Thymus (tissue), 11 donors: ENCODE measurements at regions not wholly inside any gene's neighbourhood (a gene's known extent, or its start where the extent isn't known, plus 50 kb on each side); places are given as distances from the start of the nearest gene placed in this dataset.

Source experiments
- DNase-seq, 9 donors: peaks; one replicate each; pipeline ENCODE4 v3.0.0-alpha.2; 2013; ENCODE audit warnings: low spot score in 9 of 9, low read depth in 6 of 9, missing footprints in 1 of 9
- H3K27ac ChIP-seq, 2 donors: one replicate each; pipeline ENCODE4 v1.5.1; 2013; ENCODE audit warnings: control low read depth in 1 of 2, low read depth in 1 of 2, low read length in 1 of 2, mild to moderate bottlenecking in 1 of 2, moderate library complexity in 1 of 2
- H3K27me3 ChIP-seq, 2 donors: one replicate each; pipeline ENCODE4 v1.5.1; 2013; ENCODE audit warnings: low read length in 1 of 2; ENCODE audit not compliant: control insufficient read depth in 2 of 2, insufficient read depth in 1 of 2
- H3K36me3 ChIP-seq, 2 donors: one replicate each; pipeline ENCODE4 v1.5.1; 2013; ENCODE audit warnings: low read length in 1 of 2, mild to moderate bottlenecking in 1 of 2, moderate library complexity in 1 of 2; ENCODE audit not compliant: control insufficient read depth in 2 of 2, insufficient read depth in 2 of 2
- H3K4me1 ChIP-seq, 2 donors: one replicate each; pipeline ENCODE4 v1.5.1; 2013; ENCODE audit warnings: low read length in 2 of 2; ENCODE audit not compliant: control insufficient read depth in 2 of 2, insufficient read depth in 2 of 2
- H3K4me3 ChIP-seq, 2 donors: one replicate each; pipeline ENCODE4 v1.5.1; 2013; ENCODE audit warnings: low read length in 2 of 2, control low read depth in 1 of 2, mild to moderate bottlenecking in 1 of 2
- H3K9me3 ChIP-seq, 2 donors: one replicate each; pipeline ENCODE4 v1.5.1; 2013; ENCODE audit warnings: low read length in 1 of 2, mild to moderate bottlenecking in 1 of 2; ENCODE audit not compliant: control insufficient read depth in 2 of 2, insufficient read depth in 1 of 2
- WGBS: extraction: QIAGEN DNeasy Blood & Tissue Kit; methylation state at CpG from one replicate; pipeline ENCODE4 v1.1.7; 2013; 5-methylcytosine and 5-hydroxymethylcytosine counted together
- donor health status: healthy.

DNA sequence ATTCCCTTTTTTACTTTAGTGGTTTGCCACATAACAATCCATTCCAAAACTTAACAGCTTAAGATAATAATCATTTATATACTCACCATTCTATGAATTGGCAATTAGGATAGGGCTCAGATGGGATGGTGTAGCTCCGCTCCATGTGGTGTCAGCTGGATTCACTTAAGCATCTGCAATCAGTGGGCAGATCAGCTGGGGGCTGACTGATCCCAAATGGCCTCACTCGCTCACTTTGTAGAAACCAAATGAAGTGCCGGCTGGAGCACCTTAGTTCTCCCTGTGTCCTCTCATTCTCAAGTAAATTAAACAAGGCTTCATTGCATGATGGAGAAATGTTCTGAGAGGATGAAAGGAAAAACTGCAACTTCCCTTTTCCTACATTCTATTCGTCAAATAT is 161.4 kb downstream of the WT1 start:
- Histone ChIP-seq H3K36me3 (no peaks in the 10 kb centered on the region), H3K27me3 (no peaks in the 10 kb centered on the region), H3K4me1 (no peaks in the 10 kb centered on the region), H3K9me3 (no peaks in the 10 kb centered on the region), H3K27ac (no peak overlapping the region), H3K4me3 (no peak overlapping the region)
- 89% methylated on average over 4 of the region's 4 CpGs for WGBS
- no peak for DNase-seq

DNA sequence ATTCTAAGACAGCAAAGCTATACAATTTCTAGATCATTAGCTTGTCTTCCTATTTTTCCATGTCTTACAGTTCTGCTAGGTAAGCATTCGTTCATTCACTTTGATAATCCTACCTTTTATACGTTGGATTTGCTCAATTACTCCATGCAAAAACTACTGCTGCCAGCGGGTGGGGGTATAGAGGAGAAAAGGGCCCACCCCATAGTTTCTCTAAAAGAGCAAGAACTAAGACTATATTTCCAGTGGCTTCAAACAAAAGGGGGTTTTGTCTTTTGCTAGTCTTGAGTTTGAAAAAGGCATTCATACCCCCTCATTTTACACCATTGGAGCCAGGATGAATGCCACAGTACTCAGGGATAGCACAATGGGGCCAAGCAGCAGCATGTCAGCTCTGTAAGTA is 155.7 kb downstream of the WT1 start:
- 86% methylated on average over 3 of the region's 3 CpGs for WGBS
- no peak for DNase-seq
- H3K27ac ChIP-seq = no peak overlapping the region

DNA sequence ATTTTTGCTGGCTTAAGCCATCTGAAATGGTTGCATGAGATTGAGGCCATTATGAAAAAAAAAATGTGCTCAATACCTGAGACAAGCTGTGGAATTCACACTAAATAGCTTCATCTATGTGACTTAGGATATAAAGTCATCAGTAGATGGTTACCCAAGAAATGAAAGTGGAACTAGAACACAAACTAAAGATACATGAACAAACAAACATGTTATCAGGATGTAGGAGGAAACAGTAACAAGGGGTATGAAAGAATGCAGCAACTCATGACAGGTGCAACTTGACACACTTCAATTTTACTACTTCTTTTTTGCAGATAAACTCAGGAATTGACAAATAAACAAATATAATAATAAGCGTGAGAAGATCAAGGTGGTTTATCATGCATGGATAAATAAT is 155.0 kb downstream of the WT1 start:
- no peak overlapping the region for H3K4me3 ChIP-seq
- H3K9me3 ChIP-seq = no peaks in the 10 kb centered on the region
- 98% methylated on average over 1 of the region's 1 CpG for WGBS

More for the DNA sequence above, 155.7 kb downstream of the WT1 start:
- H3K36me3 ChIP-seq = no peaks in the 10 kb centered on the region
- no peak overlapping the region for H3K4me3 ChIP-seq
- no peaks in the 10 kb centered on the region for H3K27me3 ChIP-seq
- H3K4me1 ChIP-seq = no peaks in the 10 kb centered on the region
- no peaks in the 10 kb centered on the region for H3K9me3 ChIP-seq

DNA sequence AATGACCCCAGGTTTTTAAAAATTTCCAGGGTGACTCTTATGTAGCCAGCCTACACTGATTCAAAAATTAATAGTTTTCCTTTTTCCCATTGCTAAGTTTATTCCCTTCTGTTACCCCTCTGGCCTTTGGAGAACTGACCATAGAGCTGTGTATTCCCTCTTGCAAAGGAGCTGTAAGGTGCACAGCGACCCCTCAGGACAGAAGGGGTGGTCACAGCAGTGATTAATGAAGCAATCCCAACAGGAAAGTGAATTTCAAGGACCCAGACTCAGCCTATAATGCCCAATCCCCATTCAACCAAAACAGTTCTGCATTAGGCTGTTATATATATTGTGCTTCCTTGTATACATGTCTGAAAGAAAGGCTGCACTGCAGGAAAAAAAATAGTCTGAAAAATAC is 147.1 kb downstream of the WT1 start:
- no peak overlapping the region for H3K4me3 ChIP-seq
- 65% methylated on average over 1 of the region's 1 CpG for WGBS
- no peaks in the 10 kb centered on the region for H3K4me1 ChIP-seq
- peaks cover 0 to 2% of the 10 kb centered on the region in 2 donors for H3K27me3 ChIP-seq
- DNase-seq = no peak
- H3K36me3 ChIP-seq = no peaks in the 10 kb centered on the region
- H3K9me3 ChIP-seq = no peaks in the 10 kb centered on the region
- H3K27ac ChIP-seq = no peak overlapping the region

More for the DNA sequence above, 155.0 kb downstream of the WT1 start:
- H3K27ac ChIP-seq = no peak overlapping the region
- no peak for DNase-seq
- no peaks in the 10 kb centered on the region for H3K4me1 ChIP-seq
- no peaks in the 10 kb centered on the region for H3K36me3 ChIP-seq
- H3K27me3 ChIP-seq = no peaks in the 10 kb centered on the region

DNA sequence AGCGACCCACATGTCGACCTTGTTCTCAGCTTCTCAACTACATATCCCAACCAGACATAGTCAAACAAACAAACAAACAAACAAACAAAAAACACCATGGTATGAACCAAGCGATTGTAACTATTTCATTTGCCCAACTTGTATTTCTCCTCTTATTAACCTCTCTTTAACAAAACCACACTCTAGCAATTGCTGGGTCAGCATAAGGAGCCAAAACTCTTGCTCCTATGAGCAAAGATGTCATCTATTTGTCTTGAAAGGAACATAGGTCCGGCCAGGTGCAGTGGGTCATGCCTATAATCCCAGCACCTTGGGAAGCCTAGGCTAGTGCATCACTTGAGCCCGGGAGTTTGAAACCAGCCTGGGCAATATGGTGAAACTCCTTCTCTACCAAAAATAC is 145.6 kb downstream of the WT1 start:
- Histone ChIP-seq H3K4me3 (no peak overlapping the region), H3K27ac (no peak overlapping the region), H3K36me3 (no peaks in the 10 kb centered on the region), H3K9me3 (no peaks in the 10 kb centered on the region), H3K4me1 (no peaks in the 10 kb centered on the region), H3K27me3 (peaks cover 0 to 2% of the 10 kb centered on the region in 2 donors)
- no peak for DNase-seq
- WGBS = 95% methylated on average over 5 of the region's 5 CpGs

DNA sequence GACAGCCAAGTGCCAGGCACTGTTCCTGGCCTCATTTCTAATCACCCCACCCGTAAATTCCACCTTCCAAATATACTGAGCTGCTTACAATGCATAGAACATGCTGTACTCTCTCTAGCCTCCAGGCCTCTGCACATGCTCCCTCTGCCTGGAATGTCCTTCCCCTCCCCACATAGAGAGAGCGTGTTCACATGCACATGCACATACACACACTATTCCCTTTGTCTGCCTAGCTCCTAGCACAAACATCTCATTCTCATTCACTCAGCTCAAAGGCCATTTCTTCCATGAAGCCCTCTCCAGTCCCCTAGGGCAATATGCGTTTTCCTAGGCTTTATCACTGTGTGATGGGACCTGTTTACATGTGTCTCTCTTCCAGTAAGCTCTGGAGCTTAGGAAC is 144.6 kb downstream of the WT1 start:
- Histone ChIP-seq H3K4me3 (no peak overlapping the region), H3K4me1 (no peaks in the 10 kb centered on the region), H3K27me3 (peaks cover 0 to 2% of the 10 kb centered on the region in 2 donors), H3K9me3 (no peaks in the 10 kb centered on the region), H3K36me3 (no peaks in the 10 kb centered on the region), H3K27ac (no peak overlapping the region)
- 95% methylated on average over 3 of the region's 3 CpGs for WGBS
- DNase-seq = no peak

DNA sequence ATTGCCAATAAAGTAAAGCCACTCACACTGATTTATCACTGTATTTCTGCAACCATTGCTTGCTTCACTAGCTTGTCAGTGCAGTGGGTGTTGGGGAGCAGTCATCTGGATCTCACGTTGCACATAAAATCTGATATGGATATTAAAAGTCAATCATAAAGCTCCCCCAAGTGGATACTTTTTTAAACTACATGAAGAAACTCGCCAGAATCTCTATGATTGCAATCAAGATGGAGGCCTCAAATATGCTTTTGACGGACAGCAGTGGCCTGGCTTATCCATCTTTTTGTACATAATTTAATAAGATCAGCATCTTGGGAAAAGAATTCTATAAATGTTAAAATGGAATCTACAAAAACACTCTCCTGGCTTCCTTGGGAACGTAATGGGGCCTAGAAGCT is 137.7 kb downstream of the WT1 start:
- DNase-seq = peak in 2 of 9 donors; percentile 16 to 39
- H3K9me3 ChIP-seq = no peaks in the 10 kb centered on the region
- no peaks in the 10 kb centered on the region for H3K36me3 ChIP-seq
- H3K4me1 ChIP-seq = no peaks in the 10 kb centered on the region
- H3K4me3 ChIP-seq = no peak overlapping the region
- no peak overlapping the region for H3K27ac ChIP-seq
- no peaks in the 10 kb centered on the region for H3K27me3 ChIP-seq
- WGBS = 47% methylated on average over 4 of the region's 4 CpGs

DNA sequence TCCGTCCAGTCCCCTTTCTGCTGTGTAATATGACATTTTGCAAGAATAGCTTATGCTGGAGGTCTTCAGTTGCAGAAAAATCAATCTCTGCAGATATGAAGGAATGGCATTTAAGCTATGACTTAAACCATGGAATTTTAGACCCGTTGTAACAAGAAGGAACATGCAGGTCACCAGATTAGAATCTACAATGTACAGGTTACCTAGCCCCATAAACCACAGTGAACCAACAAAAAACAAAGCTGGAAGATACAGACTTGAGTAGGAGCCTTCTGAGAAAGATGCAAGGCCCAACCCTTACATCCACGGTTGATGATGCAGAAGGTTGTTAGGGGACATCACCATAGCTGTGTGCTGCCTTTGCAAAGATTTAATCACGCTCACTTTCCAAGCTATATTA is 132.5 kb downstream of the WT1 start:
- Histone ChIP-seq H3K27me3 (no peaks in the 10 kb centered on the region), H3K9me3 (no peaks in the 10 kb centered on the region), H3K4me3 (no peak overlapping the region), H3K27ac (no peak overlapping the region), H3K4me1 (no peaks in the 10 kb centered on the region), H3K36me3 (no peaks in the 10 kb centered on the region)
- DNase-seq = no peak
- whole genome bisulfite sequencing = 90% methylated on average over 4 of the region's 4 CpGs

DNA sequence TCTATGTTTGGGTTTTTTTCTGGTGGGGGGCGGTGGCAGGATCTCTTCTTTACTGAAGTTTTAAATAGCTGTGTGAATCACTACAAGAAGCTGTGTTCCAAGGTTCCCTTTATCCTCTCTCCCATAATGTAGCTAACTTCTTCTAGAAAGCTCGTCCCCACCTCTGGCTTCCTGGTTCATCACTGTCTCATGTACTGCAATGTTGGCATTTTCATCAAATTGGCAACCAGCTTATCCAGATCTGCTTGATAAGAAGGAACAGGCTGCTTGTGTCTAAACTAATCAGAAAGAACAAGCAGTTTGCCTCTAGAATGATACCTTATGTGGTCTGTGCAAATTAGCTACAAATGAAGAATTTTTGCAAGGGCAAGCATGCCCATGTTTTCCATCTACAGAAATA is 130.8 kb downstream of the WT1 start:
- Histone ChIP-seq H3K4me3 (no peak overlapping the region), H3K27ac (no peak overlapping the region), H3K4me1 (no peaks in the 10 kb centered on the region), H3K9me3 (no peaks in the 10 kb centered on the region), H3K36me3 (no peaks in the 10 kb centered on the region), H3K27me3 (no peaks in the 10 kb centered on the region)
- 92% methylated on average over 2 of the region's 2 CpGs for WGBS
- DNase-seq = no peak

DNA sequence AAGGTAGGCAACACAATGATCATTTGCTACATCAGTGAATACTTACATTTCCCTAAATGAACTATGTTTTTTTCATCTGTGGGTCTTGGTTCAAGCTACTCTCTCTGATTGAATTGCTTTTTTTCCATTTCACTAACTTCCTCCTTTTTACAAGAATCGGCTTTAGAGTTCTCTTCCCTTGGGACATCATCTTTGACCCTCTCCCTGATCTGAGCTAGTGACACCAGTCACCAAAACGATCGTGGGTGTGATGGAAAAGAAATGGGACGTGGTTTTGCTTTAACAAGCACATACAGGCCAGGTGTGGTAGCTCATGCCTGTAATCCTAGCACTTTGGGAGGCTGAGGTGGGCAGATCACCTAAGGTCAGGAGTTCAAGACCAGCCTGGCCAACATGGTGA is 129.9 kb downstream of the WT1 start:
- H3K4me1 ChIP-seq = no peaks in the 10 kb centered on the region
- H3K36me3 ChIP-seq = no peaks in the 10 kb centered on the region
- 76% methylated on average over 4 of the region's 4 CpGs for WGBS

More for the DNA sequence above, 129.9 kb downstream of the WT1 start:
- no peak for DNase-seq
- Histone ChIP-seq H3K27ac (no peak overlapping the region), H3K27me3 (peaks cover 0 to under 1% of the 10 kb centered on the region in 2 donors), H3K4me3 (no peak overlapping the region), H3K9me3 (no peaks in the 10 kb centered on the region)
